ENCODE measurements at regions not wholly inside any gene's neighbourhood (a gene's known extent, or its start where the extent isn't known, plus 50 kb on each side); places are given as distances from the start of the nearest gene placed in this dataset.

- DNase-seq = no peak
Observed at GRCh38 chr9:88696501-88696900, 161.5 kb downstream of the NXNL2 start.

DNA sequence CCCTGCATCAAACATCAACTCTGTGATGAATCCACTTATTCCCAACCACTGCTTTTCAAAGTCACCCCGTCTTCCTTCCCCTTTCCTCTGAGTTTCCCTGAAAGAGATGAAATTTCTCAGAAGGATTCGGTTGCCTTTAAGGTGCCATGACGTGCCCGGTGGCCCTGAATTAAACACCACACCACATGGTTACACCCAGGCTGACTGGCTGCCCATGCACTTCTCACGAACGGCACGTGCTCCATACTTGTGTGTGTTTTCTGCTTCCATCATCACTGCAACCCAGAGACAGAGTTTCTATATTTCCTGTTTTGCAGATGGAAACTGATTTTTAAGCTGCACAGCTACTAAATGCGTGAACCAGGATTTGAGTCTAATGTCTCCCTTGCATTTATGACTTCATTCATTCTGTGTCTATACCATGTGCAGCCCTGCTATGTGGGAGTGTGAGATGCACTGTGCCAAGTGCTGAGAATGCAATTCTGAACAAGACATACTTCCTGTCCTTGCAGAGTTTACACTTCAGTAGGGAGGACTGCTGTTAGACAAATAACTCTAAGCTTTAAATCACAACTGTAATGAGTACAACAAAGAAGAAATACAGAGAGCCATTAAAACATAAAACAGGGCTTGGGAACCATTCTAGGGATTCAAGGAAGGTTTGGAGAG lies 162.9 kb downstream of the NXNL2 start:
- DNase-seq = no peak

DNA sequence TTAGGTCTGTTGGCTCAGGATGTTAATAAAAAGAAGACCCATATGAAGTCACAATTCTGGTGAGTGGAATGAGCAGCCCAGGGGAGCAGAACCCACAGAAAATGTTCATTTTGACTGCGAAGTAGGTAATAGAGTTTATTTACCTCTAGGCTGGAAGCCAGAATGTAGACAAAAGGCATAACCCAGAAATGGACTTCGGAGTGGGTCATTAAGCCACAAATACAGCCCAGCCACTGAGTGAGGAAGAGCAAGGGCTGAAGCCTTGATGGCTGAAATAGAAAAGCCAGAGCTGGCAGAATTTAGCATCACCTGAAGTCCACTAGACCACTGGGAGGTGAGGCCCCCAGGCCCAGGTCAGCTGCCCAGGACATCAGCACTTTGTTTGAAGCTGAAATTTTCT lies 168.0 kb downstream of the NXNL2 start:
- no peak for DNase-seq

GRCh38 chr9:88706193-88707113 lies 171.5 kb downstream of the NXNL2 start:
- DNase-seq = no peak

GRCh38 chr9:88710449-88710848 lies 175.5 kb downstream of the NXNL2 start:
- no peak for DNase-seq

- DNase-seq = no peak
Observed at GRCh38 chr9:88711719-88712118, 176.7 kb downstream of the NXNL2 start.

- no peak for DNase-seq
Observed at GRCh38 chr9:88712484-88712883, 177.5 kb downstream of the NXNL2 start.

DNA sequence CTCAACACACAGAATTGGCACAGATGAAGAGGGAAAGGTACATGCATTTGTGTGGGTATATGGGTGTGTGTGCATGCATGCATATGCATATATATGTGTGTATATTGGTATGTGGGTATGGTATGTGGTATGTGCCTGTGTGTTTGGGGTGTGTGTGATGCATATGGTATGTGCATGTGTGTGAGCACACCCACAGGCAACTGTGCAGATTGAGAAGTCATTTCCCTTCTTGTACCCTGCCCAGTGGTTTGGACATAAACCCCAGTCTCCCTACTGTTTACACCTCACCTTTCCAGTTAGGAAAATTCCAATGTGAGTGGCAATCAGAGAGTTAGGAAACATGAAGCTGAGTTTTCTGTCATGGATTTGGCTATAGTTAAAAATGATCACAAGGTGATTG lies 178.0 kb downstream of the NXNL2 start:
- no peak for DNase-seq

DNA sequence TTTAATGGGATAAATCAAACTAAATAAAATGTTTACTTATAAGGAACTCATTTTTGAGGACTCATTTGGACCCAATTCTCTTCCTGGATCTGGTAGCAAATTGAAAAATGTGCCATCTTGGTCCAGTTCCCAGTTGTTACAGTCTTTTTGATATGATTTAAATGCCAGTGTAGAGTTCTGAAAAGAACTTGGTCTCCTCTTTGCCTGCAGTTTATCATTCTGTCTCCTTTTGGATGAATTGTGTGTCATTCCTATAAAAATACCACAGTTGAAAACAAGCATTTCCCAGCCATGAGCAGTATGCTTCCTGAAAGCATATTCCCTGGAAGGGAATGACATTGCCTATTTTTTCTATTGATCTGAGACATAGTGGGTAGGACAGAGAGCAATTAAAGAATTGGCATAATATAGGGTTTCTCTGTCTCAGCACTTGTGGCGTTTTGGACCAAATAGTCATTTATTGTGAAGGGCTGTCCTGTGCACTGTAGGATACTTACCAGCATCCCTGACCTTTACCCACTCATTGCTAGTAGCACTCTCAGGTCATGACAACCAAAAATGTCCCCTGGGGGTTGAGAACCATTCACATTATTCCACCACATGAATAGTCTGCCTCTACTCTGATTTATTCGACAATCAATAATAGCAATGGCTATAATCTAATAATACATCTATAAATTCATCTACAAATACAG lies 181.8 kb downstream of the NXNL2 start:
- DNase-seq = no peak

- DNase-seq = no peak
Observed at GRCh38 chr9:88721025-88721424, 186.0 kb downstream of the NXNL2 start.

DNA sequence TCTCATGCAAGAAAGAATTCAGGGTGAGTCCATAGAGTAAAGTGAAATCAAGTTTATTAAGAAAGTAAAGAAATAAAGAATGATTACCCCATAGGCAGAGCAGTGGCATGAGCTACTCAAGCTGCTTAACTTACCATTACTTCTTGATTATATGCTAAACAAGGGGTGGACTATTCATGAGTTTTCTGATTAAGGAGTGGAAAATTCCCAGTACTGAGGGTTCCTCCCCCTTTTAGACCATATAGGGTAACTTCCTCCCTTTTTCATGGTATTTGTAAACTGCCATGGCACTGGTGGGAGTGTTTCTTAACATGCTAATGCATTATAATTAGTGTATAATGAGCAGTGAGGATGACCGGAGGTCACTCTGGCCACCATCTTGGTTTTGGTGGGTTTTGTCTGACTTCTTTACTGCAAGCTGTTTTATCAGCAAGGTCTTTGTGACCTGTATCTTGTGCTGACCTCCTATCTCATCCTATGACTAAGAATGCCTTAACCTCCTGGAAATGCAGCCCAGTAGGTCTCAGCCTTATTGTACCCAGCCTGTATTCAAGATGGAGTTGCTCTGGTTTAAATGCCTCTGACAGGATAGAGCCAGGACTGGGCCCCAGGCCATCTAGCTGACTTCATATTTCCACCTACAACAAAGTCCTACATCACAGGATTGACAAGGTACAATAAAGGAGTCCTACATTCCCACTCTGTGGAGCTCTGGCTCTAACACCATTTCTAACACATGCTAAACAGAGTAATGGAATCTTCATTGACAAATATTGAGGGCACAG lies 186.7 kb downstream of the NXNL2 start:
- DNase-seq = no peak

GRCh38 chr9:88722753-88723152 lies 187.8 kb downstream of the NXNL2 start:
- DNase-seq = no peak

DNA sequence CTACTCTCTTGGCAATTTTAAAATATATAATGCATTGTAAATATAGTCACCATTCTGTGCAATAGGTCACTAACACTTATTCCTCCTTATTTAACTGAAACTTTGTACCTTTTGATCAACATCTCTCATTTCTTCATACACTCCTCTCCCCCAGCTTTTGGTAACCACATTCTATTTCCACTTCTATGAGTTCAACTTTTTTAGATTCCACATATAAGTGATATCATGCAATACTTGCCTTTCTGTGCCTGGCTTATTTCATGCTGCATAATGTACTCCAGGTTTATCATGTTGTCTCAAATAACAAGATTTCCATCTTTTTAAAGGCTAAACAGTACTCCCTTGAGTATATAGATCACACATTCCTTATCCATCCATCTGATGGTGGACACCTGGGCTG lies 188.8 kb downstream of the NXNL2 start:
- DNase-seq = no peak

DNA sequence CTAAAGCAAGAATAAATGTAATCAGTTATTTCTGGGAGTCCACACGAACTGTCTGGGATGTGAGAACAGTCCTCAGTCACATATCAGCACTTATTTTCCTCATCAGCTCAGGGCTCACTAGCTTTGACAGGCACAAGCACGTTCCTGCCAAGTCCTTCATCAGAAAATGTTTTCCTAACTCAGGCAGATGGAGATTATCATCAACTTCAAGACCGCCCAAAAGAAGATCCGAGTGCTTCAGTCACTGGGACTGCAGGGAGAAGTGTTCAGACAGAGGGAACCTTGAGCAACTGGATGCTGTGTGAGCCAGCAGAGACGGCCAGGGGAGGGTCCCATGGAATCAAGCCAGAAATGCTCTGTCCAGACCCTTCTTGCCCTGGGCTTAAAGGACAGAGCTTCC lies 189.4 kb downstream of the NXNL2 start:
- no peak for DNase-seq

DNA sequence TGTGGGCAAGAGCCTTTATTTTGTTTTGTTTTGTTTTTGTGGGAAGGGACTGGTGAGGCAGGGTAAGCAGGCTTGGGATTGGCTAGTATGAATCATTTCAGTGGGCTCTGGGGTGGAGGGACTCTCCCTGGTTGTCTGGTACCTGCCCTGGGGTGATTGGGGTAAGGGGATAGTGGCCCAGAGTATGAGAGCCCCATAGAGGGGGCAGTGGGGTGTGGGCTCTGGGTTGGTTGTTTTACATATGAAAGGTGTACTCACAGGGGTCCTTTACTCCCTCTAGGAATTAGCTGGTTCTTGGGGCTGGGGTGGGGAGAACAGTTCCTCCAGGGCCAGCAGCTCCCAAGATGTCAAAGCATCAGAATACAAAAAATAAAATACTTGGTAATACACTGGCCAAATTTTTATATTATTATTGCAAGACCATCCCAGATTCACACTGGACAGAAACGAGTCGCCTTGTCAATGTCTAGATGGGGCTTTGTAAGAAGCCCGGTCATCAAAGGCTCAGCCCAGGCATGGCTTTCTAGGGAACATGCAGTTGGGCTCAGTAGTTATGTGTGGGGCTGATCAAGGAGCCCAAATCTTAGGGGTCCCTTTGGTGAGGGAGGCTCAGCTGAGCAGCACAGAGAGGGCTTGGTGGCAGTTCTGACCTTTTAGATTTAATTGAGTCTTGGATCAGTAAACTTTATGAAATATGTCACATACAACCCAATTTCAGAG lies 190.5 kb downstream of the NXNL2 start:
- no peak for DNase-seq

DNA sequence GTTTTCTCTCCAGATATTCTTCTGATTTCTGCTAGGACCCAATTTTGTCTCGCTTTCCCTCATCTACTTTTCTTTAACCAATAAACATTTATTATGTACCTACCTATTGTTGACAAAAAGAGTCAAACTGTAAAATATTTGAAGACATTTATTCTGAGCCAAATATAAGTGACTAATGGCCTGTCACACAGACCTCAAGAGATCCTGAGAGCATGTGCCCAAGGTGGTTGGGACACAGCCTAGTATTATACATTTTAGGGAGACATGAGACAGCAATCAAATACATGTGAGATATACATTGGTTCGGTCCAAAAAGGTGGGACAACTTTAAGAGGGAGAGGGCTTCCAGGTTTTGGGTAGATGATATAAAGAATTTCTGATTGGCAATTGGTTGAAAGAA lies 191.8 kb downstream of the NXNL2 start:
- DNase-seq = no peak

DNA sequence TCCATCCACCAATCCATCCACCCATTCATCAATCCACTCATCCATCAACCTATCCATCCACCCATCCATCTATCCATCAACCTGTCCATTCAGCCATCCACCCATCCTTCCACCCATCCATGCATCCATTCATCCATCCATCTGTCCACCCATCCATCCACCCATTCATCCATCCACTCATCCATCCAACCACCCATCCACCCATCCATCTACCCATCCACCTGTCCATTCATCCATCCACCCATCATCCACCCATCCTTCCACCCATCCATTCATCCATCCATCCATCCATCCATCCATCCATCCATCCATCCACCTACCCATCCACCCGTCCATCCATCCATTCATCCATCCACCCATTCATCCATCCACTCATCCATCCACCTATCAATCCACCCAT lies 195.8 kb downstream of the NXNL2 start:
- DNase-seq = no peak

GRCh38 chr9:88732128-88732527 lies 197.2 kb downstream of the NXNL2 start:
- DNase-seq = no peak

DNA sequence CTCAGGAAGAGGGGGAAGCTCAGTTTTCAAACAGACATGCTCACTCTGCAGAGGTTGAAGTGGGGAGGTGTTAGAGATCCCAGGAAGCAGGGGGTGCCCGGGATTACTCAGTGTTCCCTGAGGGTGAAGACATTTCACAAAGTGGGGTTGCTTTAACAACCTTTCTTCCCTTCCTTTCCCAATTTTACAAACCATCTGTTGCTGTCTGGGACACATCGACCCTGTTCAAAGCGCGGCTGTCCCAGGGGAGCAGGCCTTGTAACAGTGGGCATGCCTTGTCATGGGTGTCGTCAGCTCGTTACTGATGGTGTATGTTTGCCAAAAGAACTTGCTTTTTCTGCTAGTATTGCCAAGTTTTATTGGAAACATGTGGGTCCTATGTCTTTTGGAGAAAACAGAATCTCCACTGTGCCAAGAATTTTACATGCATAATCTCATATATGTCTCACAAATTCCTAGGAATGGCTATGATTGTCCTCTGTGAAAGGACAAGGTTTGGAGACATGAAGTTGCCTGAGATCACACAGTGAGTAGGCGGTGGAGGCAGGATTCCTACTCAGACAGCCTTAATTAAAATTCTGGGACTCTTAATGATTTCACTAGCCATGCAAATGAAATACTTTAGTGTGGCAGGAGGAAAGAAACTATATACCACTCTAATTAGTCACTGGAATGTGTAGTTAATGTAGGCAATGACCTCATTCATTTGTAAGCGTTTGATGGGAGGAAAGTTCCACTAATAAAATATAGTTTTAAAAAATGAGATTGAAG lies 198.9 kb downstream of the NXNL2 start:
- no peak for DNase-seq

- DNase-seq = no peak
Observed at GRCh38 chr9:88734527-88734926, 199.5 kb downstream of the NXNL2 start.

DNA sequence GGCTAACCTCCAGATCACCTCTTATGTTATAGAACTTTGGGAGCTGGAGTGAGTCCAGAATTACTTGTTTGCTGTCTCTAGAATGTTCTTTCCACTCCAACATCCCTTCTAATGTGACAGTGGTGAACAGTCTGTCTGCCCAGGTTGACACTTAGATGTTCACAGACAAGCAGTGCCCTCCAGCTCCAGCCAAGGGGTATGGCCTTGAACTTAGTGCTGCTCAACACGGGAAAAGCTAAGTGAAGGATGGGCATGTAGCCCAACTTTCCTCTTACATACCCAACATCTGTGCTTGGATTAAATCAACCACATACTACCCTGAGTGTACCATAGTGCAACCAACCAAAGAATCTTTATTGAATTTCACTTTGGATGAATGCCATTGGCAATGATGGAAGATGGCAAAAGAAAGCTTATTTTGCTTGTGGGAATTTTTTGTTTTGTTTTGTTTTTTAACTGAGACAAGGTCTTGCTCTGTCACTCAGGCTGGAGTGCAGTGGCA lies 201.2 kb downstream of the NXNL2 start:
- DNase-seq = no peak

Measured in CD4-positive, alpha-beta T cell treated with Interleukin-6 for 4 hours (primary cell).